ENCODE measurements at regions not wholly inside any gene's neighbourhood (a gene's known extent, or its start where the extent isn't known, plus 50 kb on each side); places are given as distances from the start of the nearest gene placed in this dataset.

- TF ChIP-seq CTCF (IDR thresholded peaks at IDR 0.05; ENCODE audit: low read depth, low read length, poor library complexity, severe bottlenecking) (no peak), EZH2phosphoT487 (IDR thresholded peaks at IDR 0.05; ENCODE audit: borderline replicate concordance, low read length) (no peak)
These were observed 167.6 kb downstream of the ERMARD start for GRCh38 chr6:169918954-169919549.
